Mucosa of descending colon (tissue), 3 donors: ENCODE measurements at regions not wholly inside any gene's neighbourhood (a gene's known extent, or its start where the extent isn't known, plus 50 kb on each side); places are given as distances from the start of the nearest gene placed in this dataset.

Experiments
- ATAC-seq: fragments of 200-7000 bp; cut with Tn5 transposase; one replicate; pipeline ENCODE4 v1.9.1; 2020; ENCODE audit warnings: mild to moderate bottlenecking, moderate library complexity
- DNase-seq, 3 donors: peaks; one replicate each; pipeline ENCODE4 v3.0.0-alpha.2; 2020
- H3K36me3 ChIP-seq: fragments of 200-600 bp; one replicate; pipeline ENCODE4 v1.8.0; 2021; ENCODE audit warnings: low read depth, mild to moderate bottlenecking
- H3K4me1 ChIP-seq: fragments of 200-600 bp; one replicate; pipeline ENCODE4 v1.8.0; 2021; ENCODE audit warnings: low read depth, mild to moderate bottlenecking
- H3K4me3 ChIP-seq: fragments of 200-600 bp; one replicate; pipeline ENCODE4 v1.8.0; 2021; ENCODE audit warnings: mild to moderate bottlenecking
- H3K9me3 ChIP-seq: fragments of 200-600 bp; one replicate; pipeline ENCODE4 v1.8.0; 2021; ENCODE audit warnings: mild to moderate bottlenecking
- intact Hi-C, 2 donors: fragments of 100-400 bp; cut with DNase I in 1 of 2; cut with micrococcal nuclease in 1 of 2; formaldehyde crosslinking; loops; one replicate each; pipeline versions ENCODE4 v1.11.0 to v1.11.1; 2022; cut with DNase I, micrococcal nuclease
- TF ChIP-seq, protein P1 (sequence below): fragments of 200-600 bp; IDR thresholded peaks from one replicate; pipeline ENCODE4 v1.8.0; 2022; ENCODE audit warnings: antibody characterized with exemption, mild to moderate bottlenecking
- donor health status: DM: no; HTN: no; CAD: no; lungs with moderate emphysema.
- donor health status: DM: no; HTN: no; CAD: no.
- donor health status: DM: no; HTN: yes; CAD: no.

GRCh38 chr1:208607616-208608015, 363.4 kb upstream of the PLXNA2 start:
- H3K9me3 ChIP-seq, result no peaks in the 10 kb centered on the region
- H3K36me3 ChIP-seq, result no peaks in the 10 kb centered on the region
- intact Hi-C loops, result no loop called here
- TF ChIP-seq, protein P1, sequence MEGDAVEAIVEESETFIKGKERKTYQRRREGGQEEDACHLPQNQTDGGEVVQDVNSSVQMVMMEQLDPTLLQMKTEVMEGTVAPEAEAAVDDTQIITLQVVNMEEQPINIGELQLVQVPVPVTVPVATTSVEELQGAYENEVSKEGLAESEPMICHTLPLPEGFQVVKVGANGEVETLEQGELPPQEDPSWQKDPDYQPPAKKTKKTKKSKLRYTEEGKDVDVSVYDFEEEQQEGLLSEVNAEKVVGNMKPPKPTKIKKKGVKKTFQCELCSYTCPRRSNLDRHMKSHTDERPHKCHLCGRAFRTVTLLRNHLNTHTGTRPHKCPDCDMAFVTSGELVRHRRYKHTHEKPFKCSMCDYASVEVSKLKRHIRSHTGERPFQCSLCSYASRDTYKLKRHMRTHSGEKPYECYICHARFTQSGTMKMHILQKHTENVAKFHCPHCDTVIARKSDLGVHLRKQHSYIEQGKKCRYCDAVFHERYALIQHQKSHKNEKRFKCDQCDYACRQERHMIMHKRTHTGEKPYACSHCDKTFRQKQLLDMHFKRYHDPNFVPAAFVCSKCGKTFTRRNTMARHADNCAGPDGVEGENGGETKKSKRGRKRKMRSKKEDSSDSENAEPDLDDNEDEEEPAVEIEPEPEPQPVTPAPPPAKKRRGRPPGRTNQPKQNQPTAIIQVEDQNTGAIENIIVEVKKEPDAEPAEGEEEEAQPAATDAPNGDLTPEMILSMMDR, result no peak
- H3K4me1 ChIP-seq, result no peaks in the 10 kb centered on the region
- no peak for ATAC-seq
- DNase-seq, result no peak
- H3K4me3 ChIP-seq, result no peak overlapping the region

DNA sequence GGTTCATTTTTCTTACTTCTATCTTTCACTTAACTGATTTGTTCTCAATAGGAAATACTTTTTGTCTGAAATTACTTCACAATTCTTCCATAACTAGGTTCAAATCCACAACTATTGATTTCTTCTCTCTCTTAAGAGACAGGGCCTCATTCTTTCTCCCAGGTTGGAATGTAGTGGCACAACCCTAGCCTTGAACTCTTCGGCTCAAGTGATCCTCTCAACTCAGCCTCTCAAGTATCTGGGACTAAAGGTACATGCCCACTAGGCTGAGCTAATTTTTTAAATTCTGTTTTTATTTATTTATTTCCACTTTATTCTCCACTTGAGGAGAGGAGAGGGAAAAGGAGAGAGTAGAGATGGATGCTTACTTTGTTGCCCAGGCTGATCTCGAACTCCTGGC, 370.4 kb upstream of the PLXNA2 start:
- ATAC-seq (no peak), DNase-seq (no peak)
- no peaks in the 10 kb centered on the region for H3K4me1 ChIP-seq
- H3K36me3 ChIP-seq, result no peaks in the 10 kb centered on the region
- TF ChIP-seq, protein P1, result no peak
- intact Hi-C loops, result no loop called here
- H3K4me3 ChIP-seq, result no peak overlapping the region
- no peaks in the 10 kb centered on the region for H3K9me3 ChIP-seq

GRCh38 chr1:208615371-208615770, 371.2 kb upstream of the PLXNA2 start:
- DNase-seq, result no peak
- Histone ChIP-seq H3K9me3 (peaks cover under 1% of the 10 kb centered on the region), H3K36me3 (no peaks in the 10 kb centered on the region), H3K4me1 (no peaks in the 10 kb centered on the region), H3K4me3 (no peak overlapping the region)
- TF ChIP-seq, protein P1, result no peak
- ATAC-seq, result no peak
- intact Hi-C loops, result no loop called here

- no peak for ATAC-seq
- Histone ChIP-seq H3K4me3 (no peak overlapping the region), H3K36me3 (no peaks in the 10 kb centered on the region), H3K9me3 (peaks cover 14% of the 10 kb centered on the region), H3K4me1 (no peaks in the 10 kb centered on the region)
- TF ChIP-seq, protein P1, result no peak
- DNase-seq, result no peak
- intact Hi-C loops, result no loop called here
These were observed 372.6 kb upstream of the PLXNA2 start for GRCh38 chr1:208616776-208617175.

GRCh38 chr1:208628022-208628914, 384.1 kb upstream of the PLXNA2 start:
- intact Hi-C loops, result no loop called here
- Histone ChIP-seq H3K9me3 (no peaks in the 10 kb centered on the region), H3K4me3 (no peak overlapping the region), H3K4me1 (no peaks in the 10 kb centered on the region), H3K36me3 (no peaks in the 10 kb centered on the region)
- ATAC-seq (no peak), DNase-seq (no peak)
- TF ChIP-seq, protein P1, result no peak
